ENCODE measurements at regions not wholly inside any gene's neighbourhood (a gene's known extent, or its start where the extent isn't known, plus 50 kb on each side); places are given as distances from the start of the nearest gene placed in this dataset.
"Not testable (repeated sequence)": the region's sequence is repeated elsewhere in the genome, so short reads cannot be mapped to it uniquely, and the experiment has no call there.

GRCh38 chr11:105429096-105429910, 180.6 kb upstream of the GRIA4 start:
- no peak for DNase-seq

- DNase-seq = no peak
These were observed 202.8 kb upstream of the GRIA4 start for GRCh38 chr11:105407101-105407500.

- no peak for DNase-seq
These were observed 208.5 kb upstream of the GRIA4 start for GRCh38 chr11:105401269-105401809.

- no peak for DNase-seq
These were observed 210.4 kb upstream of the GRIA4 start for GRCh38 chr11:105399511-105399910.

GRCh38 chr11:105398636-105399035, 211.2 kb upstream of the GRIA4 start:
- DNase-seq = no peak

GRCh38 chr11:105393326-105393725, 216.5 kb upstream of the GRIA4 start:
- DNase-seq = no peak

GRCh38 chr11:105392556-105392955, 217.3 kb upstream of the GRIA4 start:
- no peak for DNase-seq

- no peak for DNase-seq
These were observed 219.9 kb upstream of the GRIA4 start for GRCh38 chr11:105389952-105390351.

GRCh38 chr11:105388006-105388405, 221.9 kb upstream of the GRIA4 start:
- no peak for DNase-seq

GRCh38 chr11:105381941-105382340, 227.9 kb upstream of the GRIA4 start:
- DNase-seq = no peak

- DNase-seq = no peak
These were observed 232.0 kb upstream of the GRIA4 start for GRCh38 chr11:105377870-105378269.

- DNase-seq = no peak
These were observed 232.6 kb upstream of the CARD18 start for GRCh38 chr11:105372206-105372605.

GRCh38 chr11:105371311-105371710, 231.7 kb upstream of the CARD18 start:
- DNase-seq = no peak

- no peak for DNase-seq
These were observed 229.1 kb upstream of the CARD18 start for GRCh38 chr11:105368711-105369110.

GRCh38 chr11:105367129-105367528, 227.6 kb upstream of the CARD18 start:
- DNase-seq = no peak

- no peak for DNase-seq
These were observed 222.1 kb upstream of the CARD18 start for GRCh38 chr11:105361651-105362050.

- no peak for DNase-seq
These were observed 218.2 kb upstream of the CARD18 start for GRCh38 chr11:105357764-105358163.

- DNase-seq = no peak
These were observed 217.6 kb upstream of the CARD18 start for GRCh38 chr11:105357146-105357545.

GRCh38 chr11:105349867-105350266, 210.3 kb upstream of the CARD18 start:
- DNase-seq = not testable (repeated sequence)

- DNase-seq = no peak
These were observed 205.4 kb upstream of the CARD18 start for GRCh38 chr11:105344938-105345337.

- DNase-seq = no peak
These were observed 194.6 kb upstream of the CARD18 start for GRCh38 chr11:105334025-105334714.

- no peak for DNase-seq
These were observed 193.6 kb upstream of the CARD18 start for GRCh38 chr11:105333153-105333552.

GRCh38 chr11:105332171-105332570, 192.6 kb upstream of the CARD18 start:
- no peak for DNase-seq

- DNase-seq = no peak
These were observed 188.5 kb upstream of the CARD18 start for GRCh38 chr11:105328061-105328460.

Measured in SW 1271 (cell line).